Activated CD4-positive, alpha-beta T cell treated with anti-CD3 and anti-CD28 coated beads, Interleukin-10, Interleukin-2, amounts not matched to agents 100 ng/mL and 50 ng/mL, durations not matched to agents 16 hours and 8 hours (primary cell): ENCODE measurements at regions not wholly inside any gene's neighbourhood (a gene's known extent, or its start where the extent isn't known, plus 50 kb on each side); places are given as distances from the start of the nearest gene placed in this dataset.
"Not testable (repeated sequence)": the region's sequence is repeated elsewhere in the genome, so short reads cannot be mapped to it uniquely, and the experiment has no call there.

ENCODE experiments used
- DNase-seq: peaks from one replicate; pipeline ENCODE4 v3.0.0-alpha.2; 2020

DNA sequence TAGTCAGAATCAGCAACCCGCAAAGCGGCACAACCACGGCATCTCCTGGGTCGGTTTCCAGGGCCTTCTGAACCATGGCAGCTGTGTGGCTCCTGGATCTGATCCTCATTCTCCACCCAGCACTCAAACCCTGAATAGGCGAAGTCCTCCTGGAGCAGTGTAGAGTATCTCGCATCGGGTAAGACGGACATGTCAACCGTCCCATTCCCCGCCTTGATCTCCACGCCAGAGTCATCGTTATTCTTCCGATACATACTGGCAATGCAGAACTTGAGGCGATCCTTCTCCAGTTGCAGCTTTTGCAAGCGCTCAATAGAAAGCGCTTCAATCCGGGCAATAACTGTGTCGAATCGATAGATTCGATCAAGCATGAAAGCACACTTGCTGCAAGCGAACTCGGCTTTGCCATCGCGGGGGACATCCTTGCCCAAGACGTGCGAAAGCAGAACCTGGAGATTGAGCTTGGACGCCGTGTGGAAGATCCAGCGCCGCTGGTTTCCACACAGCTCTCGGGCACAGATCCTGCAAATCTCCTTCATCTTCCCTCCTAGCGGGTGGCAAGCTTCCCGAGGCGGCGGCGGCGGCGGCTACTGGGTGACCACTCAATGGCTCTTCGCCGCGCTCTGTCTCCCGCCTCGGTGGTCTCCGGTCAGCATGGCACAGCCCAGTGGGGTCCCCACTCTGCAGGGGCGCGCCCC lies 142.9 kb downstream of the NBPF8 start:
- peak; percentile 17 for DNase-seq

DNA sequence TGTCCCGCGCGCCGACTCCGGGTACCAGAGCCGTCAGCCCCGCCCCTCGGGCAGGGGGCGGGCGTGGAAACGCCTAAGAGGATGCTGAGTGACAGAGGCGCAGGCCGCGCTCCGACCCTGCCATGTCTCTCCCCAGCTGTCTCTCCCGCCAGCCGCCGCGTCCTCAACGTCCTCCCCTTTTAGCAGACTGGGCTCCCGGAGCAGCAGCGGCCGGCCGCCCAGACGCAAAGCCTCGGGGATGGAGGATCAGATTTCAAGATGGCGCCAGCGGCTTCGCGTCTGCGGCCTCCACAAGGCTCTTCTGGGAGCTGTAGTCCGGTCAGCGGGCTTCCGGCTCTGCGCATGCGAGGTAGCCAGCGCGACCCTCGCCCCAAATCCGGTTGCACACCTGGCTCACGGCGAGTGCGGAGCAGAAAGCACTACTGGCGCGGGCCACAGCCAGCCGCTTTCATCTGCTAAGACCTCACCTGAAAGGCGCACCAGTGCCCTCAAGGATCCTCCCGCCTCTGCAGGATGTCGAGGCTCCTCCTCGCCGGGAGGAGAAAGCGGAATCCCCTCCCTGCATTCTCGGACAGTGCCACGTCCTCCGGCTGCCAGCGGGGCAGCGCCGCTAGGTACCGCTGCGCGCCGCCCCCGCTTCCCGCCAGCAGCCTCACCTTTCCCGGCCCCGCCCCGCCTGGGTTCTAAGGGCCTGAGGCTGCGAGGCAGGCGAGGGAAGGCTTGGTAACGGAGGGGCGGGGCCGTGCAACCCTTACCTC lies 143.6 kb downstream of the NBPF8 start:
- DNase-seq, result peak; percentile 69

DNA sequence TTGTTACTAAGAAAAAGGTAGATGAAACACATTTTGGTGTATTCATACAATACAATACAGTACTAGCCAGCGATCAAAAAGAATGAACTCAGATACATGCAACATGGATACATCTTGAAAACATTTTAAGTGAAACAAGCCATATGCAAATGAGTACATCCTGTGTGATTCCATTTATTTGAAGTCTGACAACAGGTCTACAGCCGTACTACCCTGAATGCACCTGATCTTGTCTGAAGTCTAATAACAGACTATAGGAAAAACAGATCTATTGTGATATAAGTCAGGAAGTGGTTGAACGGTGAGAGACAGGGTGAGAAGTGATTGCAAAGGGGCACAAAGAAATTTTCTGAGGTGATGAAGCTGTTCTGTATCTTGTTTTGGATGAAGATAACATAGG lies 146.9 kb downstream of the NBPF8 start:
- peak; percentile 32 for DNase-seq

DNA sequence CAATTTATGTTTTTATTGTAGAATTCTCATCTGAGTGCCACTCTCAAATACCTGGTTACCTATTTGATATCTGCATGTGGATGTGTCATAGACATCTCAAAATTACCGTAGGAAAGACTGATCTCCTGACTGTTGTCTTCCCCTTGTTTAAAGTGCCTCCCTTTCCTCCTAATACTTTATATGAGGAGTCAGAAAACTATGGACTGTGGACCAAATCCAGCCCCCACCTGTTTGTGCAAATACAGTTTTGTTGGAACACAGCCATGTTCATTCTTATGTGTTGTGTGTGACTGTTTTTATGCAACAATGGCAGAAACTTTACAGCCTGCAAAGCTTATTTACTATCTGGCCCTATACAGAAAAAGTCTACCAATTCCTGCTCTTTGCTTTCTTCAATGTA lies 150.6 kb downstream of the NBPF8 start:
- not testable (repeated sequence) for DNase-seq

DNA sequence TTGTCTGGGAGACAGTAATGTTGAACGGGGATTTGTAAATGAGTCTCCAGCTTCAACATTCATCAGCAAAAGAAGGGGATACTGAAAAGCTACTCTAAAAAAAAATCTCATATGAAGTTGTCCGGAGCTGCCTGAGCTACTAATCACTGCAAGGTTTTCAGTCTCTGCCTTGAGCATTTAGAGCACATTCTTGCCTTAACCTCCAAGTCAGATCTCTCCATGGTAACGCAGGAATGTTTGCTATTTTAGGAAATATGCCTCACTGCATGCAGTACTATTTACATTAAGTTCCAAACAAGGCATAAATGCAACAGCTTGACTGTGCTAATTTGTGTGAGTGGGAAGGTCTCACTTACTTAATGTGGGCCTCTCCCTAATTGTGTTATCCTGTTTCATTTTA lies 152.8 kb downstream of the NBPF8 start:
- not testable (repeated sequence) for DNase-seq

DNA sequence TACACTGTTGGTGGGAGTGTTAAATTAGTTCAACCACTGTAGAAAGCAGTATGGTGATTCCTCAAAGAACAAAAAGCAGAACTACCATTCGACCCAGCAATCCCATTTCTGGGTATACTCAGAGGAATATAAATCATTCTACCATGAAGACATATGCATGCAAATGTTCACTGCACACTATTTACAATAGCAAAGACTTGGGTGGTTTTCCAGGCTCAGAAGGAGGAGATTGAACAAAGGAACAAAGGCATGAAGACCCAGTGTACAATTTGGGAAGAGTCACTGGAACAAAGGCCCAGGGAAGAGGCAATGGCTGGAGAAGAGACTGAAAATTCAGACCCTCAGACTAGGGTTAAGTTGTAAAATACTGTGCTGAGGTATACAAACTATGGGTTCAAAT lies 148.5 kb upstream of the NBPF26 start:
- not testable (repeated sequence) for DNase-seq

DNA sequence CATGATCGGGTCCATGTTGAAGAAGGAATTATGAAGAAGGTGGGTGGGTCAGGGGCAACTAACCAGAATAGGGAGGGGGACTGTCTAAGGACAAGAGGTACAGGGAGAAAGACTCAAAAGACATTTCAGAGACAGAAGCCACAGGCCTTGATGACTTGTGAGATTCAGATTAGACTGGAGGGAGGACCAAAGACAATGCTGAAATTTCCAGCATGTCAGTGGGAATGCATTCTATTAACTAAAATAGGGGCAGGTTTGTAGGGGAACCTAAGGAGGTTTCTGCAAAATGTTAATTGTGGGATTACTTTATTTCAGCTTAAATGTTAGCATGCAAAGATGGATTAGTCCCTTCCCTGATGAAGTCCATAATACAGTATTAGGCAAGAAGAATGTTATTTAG lies 141.6 kb upstream of the NBPF26 start:
- DNase-seq, result not testable (repeated sequence)

DNA sequence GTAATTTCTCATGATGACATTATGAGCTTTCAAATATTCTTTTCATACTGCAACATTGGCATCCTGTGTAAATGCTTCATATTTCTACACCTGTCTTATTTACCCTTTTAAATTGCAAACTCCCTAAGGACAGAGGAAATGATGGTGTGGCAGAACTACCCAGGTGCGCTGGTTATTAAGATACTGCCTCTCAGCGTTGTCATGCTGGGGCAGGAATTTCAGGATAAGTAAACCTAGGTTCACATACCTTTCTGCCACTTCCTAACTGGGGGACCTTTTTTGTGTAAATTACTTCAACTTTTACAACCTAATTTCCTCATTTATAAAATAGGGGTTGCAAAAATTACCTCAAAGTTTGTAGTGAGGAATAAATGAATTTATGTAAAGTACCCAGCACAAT lies 137.7 kb upstream of the NBPF26 start:
- DNase-seq, result not testable (repeated sequence)

DNA sequence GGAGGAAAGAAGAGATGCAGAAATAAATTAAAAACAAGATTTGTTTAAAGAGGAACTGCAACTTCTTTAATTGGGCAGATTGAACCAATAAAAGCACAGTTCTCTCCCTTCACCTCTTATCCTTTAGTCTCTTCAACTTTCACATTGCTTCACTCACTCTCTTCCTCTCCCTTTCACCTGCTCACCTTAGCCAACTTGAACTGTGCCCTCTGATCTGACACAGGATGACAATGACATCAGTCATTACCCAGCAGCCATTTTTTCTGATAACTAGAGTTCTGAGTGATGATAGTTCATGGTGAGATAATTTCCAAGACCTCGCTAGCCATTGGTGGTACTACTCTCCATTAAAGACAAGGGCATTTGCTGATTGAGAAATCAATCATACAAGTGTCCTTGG lies 134.9 kb upstream of the NBPF26 start:
- DNase-seq, result not testable (repeated sequence)

DNA sequence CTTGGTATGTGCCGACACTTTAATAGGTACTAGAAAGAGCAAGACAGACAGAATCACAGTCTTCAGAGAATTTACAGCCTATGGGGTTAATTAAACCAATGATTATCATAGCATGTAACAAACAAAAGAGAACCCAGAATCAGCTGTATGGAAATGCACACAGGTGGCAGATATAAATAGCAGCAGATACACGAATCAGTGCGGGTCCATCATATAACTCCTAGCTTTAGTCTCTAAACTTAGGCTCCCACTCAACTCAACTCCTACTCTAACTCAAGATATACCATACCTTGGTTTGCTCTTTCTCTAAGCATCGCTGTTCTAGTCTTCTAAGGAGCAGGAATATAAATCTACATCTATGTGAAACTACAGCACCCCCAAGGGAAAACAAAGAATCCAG lies 132.0 kb upstream of the NBPF26 start:
- not testable (repeated sequence) for DNase-seq

DNA sequence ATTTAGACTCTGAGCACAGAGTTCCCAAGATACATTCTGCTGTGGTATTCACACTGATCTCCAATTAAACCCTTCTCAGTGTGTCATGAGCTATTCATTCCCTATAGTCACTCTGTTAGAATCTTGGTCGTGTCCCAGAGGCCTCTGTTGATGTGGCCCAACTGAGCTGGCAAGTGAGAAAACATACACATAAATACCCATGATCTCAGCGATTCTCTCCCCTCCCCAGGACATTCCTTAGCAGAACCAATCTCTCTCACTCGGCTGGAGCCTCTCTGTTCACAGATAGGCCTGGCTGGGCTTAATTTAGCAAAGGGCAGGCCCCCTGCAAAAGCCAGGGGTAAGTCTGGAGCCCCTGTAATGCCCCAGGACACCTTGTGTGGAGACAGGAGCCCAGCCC lies 130.8 kb upstream of the NBPF26 start:
- not testable (repeated sequence) for DNase-seq

DNA sequence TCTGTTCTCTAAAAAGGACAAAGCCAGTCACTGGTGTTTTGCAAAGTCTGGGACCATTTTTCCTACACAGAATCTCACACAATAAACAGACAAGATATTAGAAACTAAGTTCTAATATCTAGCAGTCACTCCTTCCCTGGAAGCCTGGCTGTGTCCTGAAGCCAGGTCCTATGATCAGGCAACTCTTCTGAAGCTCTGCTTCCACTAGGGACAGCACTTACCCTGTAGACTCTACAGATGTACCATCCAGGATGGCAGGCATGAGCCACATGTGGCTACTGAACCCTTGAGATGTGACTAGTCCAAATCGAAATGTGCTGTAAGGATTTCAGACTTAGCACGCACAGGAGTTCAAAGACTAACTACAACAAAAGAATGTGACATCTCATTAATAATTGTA lies 130.1 kb upstream of the NBPF26 start:
- DNase-seq, result not testable (repeated sequence)

DNA sequence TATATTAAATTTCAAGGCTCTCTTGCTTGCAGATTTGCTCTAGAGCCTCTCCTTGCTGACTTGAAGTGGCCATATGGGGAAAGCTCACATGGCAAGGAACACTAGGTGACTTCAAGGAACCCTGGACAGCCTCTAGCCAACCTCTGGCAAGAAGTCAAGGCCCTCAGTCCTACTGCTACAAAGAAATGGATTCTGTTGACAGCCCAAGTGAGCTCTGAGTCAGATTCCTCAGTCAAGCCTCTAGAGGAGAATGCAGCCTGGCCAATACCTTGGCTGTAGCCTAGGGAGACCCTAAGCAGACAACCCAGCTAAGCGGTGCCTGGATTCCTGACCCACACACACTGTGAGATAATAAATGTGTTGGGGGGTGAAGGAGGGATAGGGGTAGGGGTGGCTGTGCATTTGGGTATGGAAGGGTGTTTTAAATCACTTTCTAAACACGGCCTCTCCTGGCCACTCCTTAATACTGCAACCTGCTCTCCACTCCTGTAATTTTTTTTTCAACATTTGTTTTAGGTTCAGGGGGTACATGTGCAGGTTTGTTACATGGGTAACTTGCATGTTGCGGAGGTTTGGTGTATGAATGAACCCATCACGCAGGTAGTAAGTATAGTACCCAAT lies 125.3 kb upstream of the NBPF26 start:
- DNase-seq, result not testable (repeated sequence)

DNA sequence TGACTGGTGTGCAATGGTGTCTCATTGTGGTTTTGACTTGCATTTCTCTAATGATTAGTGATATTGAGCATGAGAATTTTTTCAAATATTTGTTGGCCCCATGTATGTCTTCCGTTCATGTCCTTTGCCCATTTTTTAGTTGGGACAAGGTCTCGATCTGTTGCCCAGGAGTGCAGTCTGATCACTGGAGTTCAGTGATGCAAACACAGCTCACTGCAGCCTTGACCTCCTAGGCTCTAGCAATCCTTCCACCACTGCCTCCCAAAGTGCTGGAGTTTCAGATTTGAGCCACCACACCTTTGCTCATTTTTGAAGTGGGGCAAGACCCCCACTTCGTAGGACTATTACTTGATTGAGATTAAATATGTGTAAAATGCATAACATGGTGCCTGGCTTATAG lies 124.2 kb upstream of the NBPF26 start:
- not testable (repeated sequence) for DNase-seq

DNA sequence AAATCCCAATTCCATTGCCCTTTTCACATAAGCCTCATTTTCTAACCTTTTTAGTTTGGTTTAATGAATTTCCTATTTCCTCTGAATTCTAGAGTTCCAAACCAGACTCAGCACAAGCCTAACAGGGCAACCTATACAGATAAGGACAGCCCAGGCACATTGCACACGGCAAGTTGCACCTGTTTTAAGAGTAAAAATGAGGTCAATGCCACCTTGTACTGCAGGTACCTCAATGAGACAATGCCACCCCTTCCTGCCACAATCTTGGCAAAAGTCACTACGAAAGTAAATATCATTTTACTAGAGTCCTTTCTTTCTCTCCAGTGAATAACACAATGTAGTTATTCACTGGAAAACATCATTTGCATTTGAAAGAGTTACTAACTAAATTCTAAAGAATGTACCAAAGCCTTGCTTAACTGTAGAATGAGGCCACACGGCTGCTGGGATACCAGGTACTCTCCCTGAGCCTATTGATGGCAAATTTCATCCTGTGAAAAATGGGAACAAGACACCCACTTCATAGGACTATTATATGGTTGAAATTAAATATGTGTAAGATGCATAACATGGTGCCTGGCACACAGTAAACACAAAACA lies 123.2 kb upstream of the NBPF26 start:
- DNase-seq, result not testable (repeated sequence)

DNA sequence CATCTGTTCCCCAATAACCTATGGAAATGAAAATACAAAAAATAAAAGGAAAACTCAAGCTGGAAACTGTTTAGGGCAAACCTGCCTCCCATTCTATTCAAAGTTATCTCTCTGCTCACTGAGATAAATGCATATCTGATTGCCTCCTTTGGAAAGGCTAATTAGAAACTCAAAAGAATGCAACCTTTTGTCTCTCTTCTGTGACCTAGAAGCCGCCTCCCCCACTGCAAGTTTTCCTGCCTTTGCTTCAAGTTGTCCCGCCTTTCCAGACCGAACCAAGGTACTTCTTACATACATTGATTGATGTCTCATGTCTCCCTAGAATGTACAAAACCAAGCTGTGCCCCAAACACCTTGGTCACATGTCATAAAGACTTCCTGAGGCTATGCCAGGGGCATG lies 115.9 kb upstream of the NBPF26 start:
- not testable (repeated sequence) for DNase-seq

DNA sequence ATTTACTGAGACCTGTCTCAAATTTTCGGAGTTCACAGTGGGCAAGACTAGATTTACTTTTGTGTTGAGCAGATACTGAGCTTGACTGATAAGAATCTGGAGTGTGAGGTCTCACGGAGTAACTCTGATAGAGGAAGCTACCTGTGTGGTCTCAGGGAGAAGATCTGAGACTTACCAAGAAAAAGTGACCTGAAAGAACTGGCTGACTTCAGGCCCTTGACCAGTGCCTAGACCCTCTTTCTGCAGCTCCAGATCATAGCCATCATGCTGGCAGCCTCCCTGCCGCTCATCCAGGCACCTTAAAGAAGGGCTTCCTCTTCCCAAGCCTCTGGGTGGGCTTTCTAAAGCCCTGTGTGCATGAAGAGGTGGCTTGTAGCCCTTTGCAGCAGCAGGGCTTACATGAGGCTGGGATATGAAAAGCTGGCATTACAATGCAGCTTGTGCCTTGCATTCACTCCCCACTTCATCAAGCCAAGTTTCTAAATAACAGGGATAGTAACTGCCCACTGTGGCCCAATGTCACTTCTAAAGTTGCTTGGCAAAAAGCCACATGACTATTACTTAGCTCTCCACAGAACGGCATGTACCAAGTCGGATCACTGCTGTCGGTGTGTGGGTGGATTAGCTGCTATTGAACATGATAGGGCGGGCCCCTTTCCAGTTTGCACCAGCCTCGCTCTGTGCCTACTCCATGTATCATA lies 115.3 kb upstream of the NBPF26 start:
- not testable (repeated sequence) for DNase-seq

DNA sequence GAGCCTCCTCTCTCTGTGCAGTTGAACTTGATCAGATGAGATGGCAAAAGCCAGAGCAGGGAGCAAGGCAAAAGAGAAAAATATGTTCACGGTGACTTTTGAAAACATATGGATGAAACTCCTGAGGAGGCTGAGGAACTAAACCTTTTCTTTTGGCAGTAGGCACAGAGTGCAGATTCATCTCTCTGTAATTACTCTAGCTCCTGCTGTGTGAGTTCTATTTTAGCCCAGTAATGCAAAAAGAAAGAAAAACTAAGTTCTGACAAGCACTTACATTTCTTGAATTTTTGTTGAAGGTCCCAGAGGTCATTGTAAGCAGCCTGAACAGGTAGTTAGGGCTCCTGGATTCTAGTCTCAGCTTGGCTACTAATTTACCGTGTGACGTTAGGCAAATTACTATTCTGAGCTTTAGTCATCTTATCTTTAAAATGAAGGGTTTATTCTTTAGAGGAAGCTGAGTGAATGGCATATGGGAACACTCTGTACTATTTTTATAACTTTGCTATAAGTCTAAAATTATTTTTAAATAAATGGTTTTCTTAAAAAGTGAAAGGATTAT lies 114.7 kb upstream of the NBPF26 start:
- not testable (repeated sequence) for DNase-seq

DNA sequence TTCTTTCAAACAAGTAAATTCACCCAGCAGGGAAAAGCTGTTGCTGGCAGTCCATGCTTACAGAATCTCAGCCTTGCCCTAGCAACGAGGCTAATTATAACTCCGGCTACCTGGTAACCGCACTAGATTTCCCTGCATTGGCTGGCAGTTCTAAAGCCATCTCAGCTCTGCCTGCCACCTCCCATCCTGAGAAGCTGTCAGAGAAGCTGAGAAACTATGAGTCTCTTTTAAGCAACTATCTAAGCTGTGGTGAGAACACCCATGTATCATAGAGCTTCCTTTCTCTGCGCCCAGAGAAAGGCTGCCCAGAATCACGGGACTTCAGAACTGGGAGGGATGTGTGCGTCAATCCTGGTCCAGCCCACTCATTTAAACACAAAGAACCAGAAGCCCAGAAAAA lies 113.9 kb upstream of the NBPF26 start:
- DNase-seq, result not testable (repeated sequence)

DNA sequence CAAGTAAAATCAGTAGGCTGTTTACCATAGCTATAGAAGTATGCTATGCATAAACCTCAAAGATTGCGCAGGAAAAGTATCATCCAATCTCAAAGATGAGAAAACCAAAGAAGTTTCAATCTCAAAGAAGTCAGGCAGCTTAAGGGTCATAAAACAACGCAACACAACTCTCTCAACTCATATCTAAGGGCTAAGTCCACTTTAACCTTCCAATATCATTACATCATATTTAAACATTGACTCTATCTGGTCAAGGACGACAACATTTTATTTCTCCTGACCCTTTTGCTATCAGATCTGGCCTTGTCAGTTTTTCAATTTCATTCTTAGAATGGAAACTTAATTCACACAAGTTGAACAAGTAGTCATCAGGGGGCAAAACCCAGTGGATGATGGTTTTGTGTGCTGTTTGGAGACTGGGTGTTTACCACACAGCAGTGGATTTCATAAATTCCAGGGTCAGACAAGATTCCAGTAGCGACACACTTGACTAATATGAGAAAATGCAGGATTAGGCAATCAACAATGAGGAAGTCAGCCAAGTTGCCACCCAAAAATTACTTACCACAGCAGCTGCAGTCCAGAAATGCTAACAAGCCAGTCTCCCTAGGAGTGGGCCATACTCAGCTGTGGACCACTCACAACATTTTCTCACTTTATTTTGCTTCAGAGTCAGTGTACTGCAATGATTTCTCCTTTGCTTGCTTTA lies 108.7 kb upstream of the NBPF26 start:
- not testable (repeated sequence) for DNase-seq

DNA sequence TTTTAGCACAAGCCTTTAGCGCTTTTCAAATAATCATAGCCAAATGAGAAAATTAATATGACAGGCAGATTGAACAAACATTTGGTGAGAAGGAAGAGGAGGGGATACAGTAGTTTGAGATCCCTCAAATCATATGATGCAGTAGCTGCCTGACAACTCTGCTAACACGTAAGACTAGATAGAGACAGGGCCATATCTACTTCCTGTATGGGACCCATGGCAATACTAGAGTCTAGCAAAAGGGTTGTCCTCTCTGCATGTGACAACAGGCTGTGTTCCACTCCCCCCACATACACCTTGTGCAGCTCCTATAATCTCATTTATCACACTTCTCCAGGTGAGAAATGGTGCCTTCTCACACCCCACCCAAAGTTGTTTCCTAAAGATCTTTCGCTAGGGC lies 106.3 kb upstream of the NBPF26 start:
- not testable (repeated sequence) for DNase-seq
